ENCODE measurements at regions not wholly inside any gene's neighbourhood (a gene's known extent, or its start where the extent isn't known, plus 50 kb on each side); places are given as distances from the start of the nearest gene placed in this dataset.
"Not testable (repeated sequence)": the region's sequence is repeated elsewhere in the genome, so short reads cannot be mapped to it uniquely, and the experiment has no call there.

- DNase-seq (ENCODE audit: low read depth) = no peak
Observed at GRCh38 chr3:106022913-106023312, 154.1 kb upstream of the CBLB start.

GRCh38 chr3:106025151-106025722, 156.4 kb upstream of the CBLB start:
- peak; percentile 14 for DNase-seq (ENCODE audit: low read depth)

GRCh38 chr3:106029954-106030626, 161.3 kb upstream of the CBLB start:
- DNase-seq (ENCODE audit: low read depth) = no peak

GRCh38 chr3:106030627-106030963, 161.8 kb upstream of the CBLB start:
- no peak for DNase-seq (ENCODE audit: low read depth)

- no peak for DNase-seq (ENCODE audit: low read depth)
Observed at GRCh38 chr3:106032479-106032878, 163.7 kb upstream of the CBLB start.

- DNase-seq (ENCODE audit: low read depth) = no peak
Observed at GRCh38 chr3:106033654-106034053, 164.8 kb upstream of the CBLB start.

- peak; percentile 45 for DNase-seq (ENCODE audit: low read depth)
Observed at GRCh38 chr3:106034313-106034712, 165.5 kb upstream of the CBLB start.

GRCh38 chr3:106035619-106036018, 166.8 kb upstream of the CBLB start:
- DNase-seq (ENCODE audit: low read depth) = no peak

- no peak for DNase-seq (ENCODE audit: low read depth)
Observed at GRCh38 chr3:106036696-106037095, 167.9 kb upstream of the CBLB start.

GRCh38 chr3:106047221-106047620, 178.4 kb upstream of the CBLB start:
- no peak for DNase-seq (ENCODE audit: low read depth)

GRCh38 chr3:106048946-106049481, 180.2 kb upstream of the CBLB start:
- no peak for DNase-seq (ENCODE audit: low read depth)

GRCh38 chr3:106049821-106050220, 181.0 kb upstream of the CBLB start:
- DNase-seq (ENCODE audit: low read depth) = no peak

- DNase-seq (ENCODE audit: low read depth) = no peak
Observed at GRCh38 chr3:106056931-106057330, 188.1 kb upstream of the CBLB start.

- DNase-seq (ENCODE audit: low read depth) = peak; percentile 28
Observed at GRCh38 chr3:106058475-106058874, 189.7 kb upstream of the CBLB start.

GRCh38 chr3:106059953-106060517, 191.2 kb upstream of the CBLB start:
- DNase-seq (ENCODE audit: low read depth) = no peak

GRCh38 chr3:106063909-106064308, 195.1 kb upstream of the CBLB start:
- no peak for DNase-seq (ENCODE audit: low read depth)

GRCh38 chr3:106065831-106066230, 197.0 kb upstream of the CBLB start:
- no peak for DNase-seq (ENCODE audit: low read depth)

- DNase-seq (ENCODE audit: low read depth) = no peak
Observed at GRCh38 chr3:106067711-106068110, 198.9 kb upstream of the CBLB start.

GRCh38 chr3:106068381-106068780, 199.6 kb upstream of the CBLB start:
- peak; percentile 40 for DNase-seq (ENCODE audit: low read depth)

GRCh38 chr3:106068795-106069194, 200.0 kb upstream of the CBLB start:
- DNase-seq (ENCODE audit: low read depth) = no peak

- DNase-seq (ENCODE audit: low read depth) = no peak
Observed at GRCh38 chr3:106070187-106070586, 201.4 kb upstream of the CBLB start.

- no peak for DNase-seq (ENCODE audit: low read depth)
Observed at GRCh38 chr3:106071306-106071705, 202.5 kb upstream of the CBLB start.

GRCh38 chr3:106072596-106072995, 203.8 kb upstream of the CBLB start:
- DNase-seq (ENCODE audit: low read depth) = not testable (repeated sequence)
